ENCODE measurements at regions not wholly inside any gene's neighbourhood (a gene's known extent, or its start where the extent isn't known, plus 50 kb on each side); places are given as distances from the start of the nearest gene placed in this dataset.

DNA sequence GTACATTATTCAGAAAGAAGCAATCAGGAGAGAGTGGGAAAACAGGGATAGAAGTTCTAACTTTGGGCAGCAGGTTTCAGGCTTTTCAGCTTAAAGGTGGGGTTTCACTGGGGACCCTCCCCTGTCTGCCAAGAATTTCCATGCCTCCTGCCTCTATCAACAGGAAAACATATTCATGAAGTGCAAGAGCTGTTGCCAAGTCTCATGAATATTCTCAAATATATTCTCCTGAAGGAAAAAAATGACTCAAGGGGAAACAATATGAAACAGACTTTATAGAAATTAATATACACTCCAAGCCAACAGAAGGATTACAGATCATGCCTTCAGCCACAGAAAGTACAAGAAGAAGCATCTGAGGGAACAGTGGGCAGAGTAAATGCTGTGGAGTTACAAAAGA, 713.3 kb upstream of the ADAMTS5 start:
- no peak for TF ChIP-seq EZH2 (IDR thresholded peaks at IDR 0.05; ENCODE audit: borderline replicate concordance, low read depth, low read length, severe bottlenecking)
- TF ChIP-seq, protein P1, sequence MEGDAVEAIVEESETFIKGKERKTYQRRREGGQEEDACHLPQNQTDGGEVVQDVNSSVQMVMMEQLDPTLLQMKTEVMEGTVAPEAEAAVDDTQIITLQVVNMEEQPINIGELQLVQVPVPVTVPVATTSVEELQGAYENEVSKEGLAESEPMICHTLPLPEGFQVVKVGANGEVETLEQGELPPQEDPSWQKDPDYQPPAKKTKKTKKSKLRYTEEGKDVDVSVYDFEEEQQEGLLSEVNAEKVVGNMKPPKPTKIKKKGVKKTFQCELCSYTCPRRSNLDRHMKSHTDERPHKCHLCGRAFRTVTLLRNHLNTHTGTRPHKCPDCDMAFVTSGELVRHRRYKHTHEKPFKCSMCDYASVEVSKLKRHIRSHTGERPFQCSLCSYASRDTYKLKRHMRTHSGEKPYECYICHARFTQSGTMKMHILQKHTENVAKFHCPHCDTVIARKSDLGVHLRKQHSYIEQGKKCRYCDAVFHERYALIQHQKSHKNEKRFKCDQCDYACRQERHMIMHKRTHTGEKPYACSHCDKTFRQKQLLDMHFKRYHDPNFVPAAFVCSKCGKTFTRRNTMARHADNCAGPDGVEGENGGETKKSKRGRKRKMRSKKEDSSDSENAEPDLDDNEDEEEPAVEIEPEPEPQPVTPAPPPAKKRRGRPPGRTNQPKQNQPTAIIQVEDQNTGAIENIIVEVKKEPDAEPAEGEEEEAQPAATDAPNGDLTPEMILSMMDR (IDR thresholded peaks at IDR 0.05; ENCODE audit: borderline replicate concordance, extremely low read depth, low read length, poor library complexity, severe bottlenecking), result no peak
- Histone ChIP-seq H3K27ac (ENCODE audit: low read length) (no peak overlapping the region), H4K20me1 (ENCODE audit: insufficient read depth, low read length) (no peaks in the 10 kb centered on the region), H2AFZ (ENCODE audit: low read depth, low read length) (no peak overlapping the region), H3K36me3 (ENCODE audit: insufficient read depth, low read length) (no peaks in the 10 kb centered on the region), H3K4me2 (ENCODE audit: insufficient read depth, low read length) (no peak overlapping the region), H3K4me3 (ENCODE audit: low read depth in 1 of 2, low read length in 2 of 2) (no peak overlapping the region), H3K27me3 (ENCODE audit: insufficient read depth, low read length, poor library complexity) (no peaks in the 10 kb centered on the region), H3K9me3 (ENCODE audit: insufficient read depth, low read length, severe bottlenecking) (no peaks in the 10 kb centered on the region), H3K79me2 (ENCODE audit: insufficient read depth, low read length) (no peaks in the 10 kb centered on the region), H3K4me1 (ENCODE audit: insufficient read depth, low read length) (no peaks in the 10 kb centered on the region), H3K9ac (ENCODE audit: low read depth, low read length) (no peak overlapping the region)
- ATAC-seq (ENCODE audit: insufficient read depth, low read depth), result no peak
- DNase-seq, result no peak

DNA sequence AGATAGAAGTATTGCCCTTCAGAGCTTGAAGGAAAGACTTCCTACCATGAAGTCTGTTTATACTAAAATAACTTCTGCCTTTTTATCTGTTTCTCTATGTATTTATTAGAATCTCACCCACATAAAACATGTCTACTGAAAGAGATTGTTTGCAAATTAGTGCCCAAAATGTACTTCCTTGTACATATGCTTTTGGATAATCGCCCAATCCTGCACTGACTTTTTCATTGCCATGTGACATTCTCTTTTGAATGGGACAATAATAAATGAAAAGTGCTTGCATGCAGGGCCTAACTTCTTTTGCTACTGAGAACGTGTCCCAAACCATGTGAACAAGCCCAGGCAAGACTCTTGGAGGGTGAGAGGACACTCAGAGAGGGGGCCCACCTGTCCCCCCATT, 711.6 kb upstream of the ADAMTS5 start:
- Histone ChIP-seq H3K27ac (ENCODE audit: low read length) (no peak overlapping the region), H3K4me3 (ENCODE audit: low read depth in 1 of 2, low read length in 2 of 2) (no peak overlapping the region), H3K4me1 (ENCODE audit: insufficient read depth, low read length) (no peaks in the 10 kb centered on the region), H3K79me2 (ENCODE audit: insufficient read depth, low read length) (no peaks in the 10 kb centered on the region), H3K27me3 (ENCODE audit: insufficient read depth, low read length, poor library complexity) (no peaks in the 10 kb centered on the region), H3K36me3 (ENCODE audit: insufficient read depth, low read length) (no peaks in the 10 kb centered on the region), H3K9me3 (ENCODE audit: insufficient read depth, low read length, severe bottlenecking) (no peaks in the 10 kb centered on the region), H3K9ac (ENCODE audit: low read depth, low read length) (no peak overlapping the region), H3K4me2 (ENCODE audit: insufficient read depth, low read length) (no peak overlapping the region), H2AFZ (ENCODE audit: low read depth, low read length) (no peak overlapping the region), H4K20me1 (ENCODE audit: insufficient read depth, low read length) (no peaks in the 10 kb centered on the region)
- DNase-seq, result no peak
- TF ChIP-seq, protein P1 (IDR thresholded peaks at IDR 0.05; ENCODE audit: borderline replicate concordance, extremely low read depth, low read length, poor library complexity, severe bottlenecking), result no peak
- TF ChIP-seq EZH2 (IDR thresholded peaks at IDR 0.05; ENCODE audit: borderline replicate concordance, low read depth, low read length, severe bottlenecking), result no peak
- ATAC-seq (ENCODE audit: insufficient read depth, low read depth), result no peak

DNA sequence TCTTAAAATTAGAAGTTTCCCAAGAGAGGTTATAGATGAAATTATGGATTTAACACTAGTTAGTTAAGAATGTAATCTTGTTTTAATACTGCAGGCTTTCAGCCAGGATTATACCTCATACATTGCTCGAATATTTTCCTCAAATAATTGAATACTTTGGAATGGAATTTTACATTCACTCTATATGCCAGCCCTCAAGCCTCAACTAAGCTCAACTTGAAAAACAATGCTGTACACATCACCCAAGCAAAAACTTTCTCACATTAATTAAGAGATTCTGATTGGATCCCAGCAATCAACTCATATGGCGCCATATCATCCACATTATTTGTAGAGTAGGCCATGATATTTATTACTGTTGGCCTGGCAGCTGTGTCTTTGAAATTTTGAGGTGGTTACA, 710.7 kb upstream of the ADAMTS5 start:
- H2AFZ ChIP-seq (ENCODE audit: low read depth, low read length), result no peak overlapping the region
- DNase-seq (no peak), ATAC-seq (ENCODE audit: insufficient read depth, low read depth) (no peak)
- TF ChIP-seq EZH2 (IDR thresholded peaks at IDR 0.05; ENCODE audit: borderline replicate concordance, low read depth, low read length, severe bottlenecking), result no peak
- TF ChIP-seq, protein P1 (IDR thresholded peaks at IDR 0.05; ENCODE audit: borderline replicate concordance, extremely low read depth, low read length, poor library complexity, severe bottlenecking), result no peak
- no peak overlapping the region for H3K4me2 ChIP-seq (ENCODE audit: insufficient read depth, low read length)
- H3K9me3 ChIP-seq (ENCODE audit: insufficient read depth, low read length, severe bottlenecking), result no peaks in the 10 kb centered on the region
- no peaks in the 10 kb centered on the region for H3K27me3 ChIP-seq (ENCODE audit: insufficient read depth, low read length, poor library complexity)
- no peaks in the 10 kb centered on the region for H3K4me1 ChIP-seq (ENCODE audit: insufficient read depth, low read length)
- H3K36me3 ChIP-seq (ENCODE audit: insufficient read depth, low read length), result no peaks in the 10 kb centered on the region
- H4K20me1 ChIP-seq (ENCODE audit: insufficient read depth, low read length), result no peaks in the 10 kb centered on the region
- H3K79me2 ChIP-seq (ENCODE audit: insufficient read depth, low read length), result no peaks in the 10 kb centered on the region
- H3K9ac ChIP-seq (ENCODE audit: low read depth, low read length), result no peak overlapping the region
- H3K4me3 ChIP-seq (ENCODE audit: low read depth in 1 of 2, low read length in 2 of 2), result no peak overlapping the region
- no peak overlapping the region for H3K27ac ChIP-seq (ENCODE audit: low read length)

DNA sequence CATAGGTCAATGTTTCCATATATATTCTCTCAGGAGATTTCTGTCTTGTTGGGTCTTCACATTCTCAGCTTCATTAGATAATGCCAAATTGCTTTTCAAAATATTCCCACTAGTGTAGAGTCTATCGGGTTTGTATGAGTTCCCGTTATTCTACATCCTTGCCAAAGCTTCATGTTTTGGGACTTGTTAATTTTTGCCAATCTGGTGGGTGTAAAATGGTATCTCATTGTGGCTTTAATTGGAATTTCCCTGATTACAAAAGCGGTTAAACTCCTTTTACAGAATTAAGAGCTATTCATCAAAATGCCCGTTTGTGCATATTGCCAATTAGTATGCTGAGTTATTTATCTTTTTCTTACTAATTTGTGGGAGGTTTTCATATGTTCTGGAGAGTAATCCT, 708.4 kb upstream of the ADAMTS5 start:
- no peak overlapping the region for H2AFZ ChIP-seq (ENCODE audit: low read depth, low read length)
- no peak for ATAC-seq (ENCODE audit: insufficient read depth, low read depth)
- H4K20me1 ChIP-seq (ENCODE audit: insufficient read depth, low read length), result no peaks in the 10 kb centered on the region
- no peak overlapping the region for H3K27ac ChIP-seq (ENCODE audit: low read length)
- H3K79me2 ChIP-seq (ENCODE audit: insufficient read depth, low read length), result no peaks in the 10 kb centered on the region
- no peak overlapping the region for H3K4me2 ChIP-seq (ENCODE audit: insufficient read depth, low read length)
- no peak for TF ChIP-seq EZH2 (IDR thresholded peaks at IDR 0.05; ENCODE audit: borderline replicate concordance, low read depth, low read length, severe bottlenecking)
- H3K36me3 ChIP-seq (ENCODE audit: insufficient read depth, low read length), result no peaks in the 10 kb centered on the region
- no peak overlapping the region for H3K9ac ChIP-seq (ENCODE audit: low read depth, low read length)
- no peaks in the 10 kb centered on the region for H3K9me3 ChIP-seq (ENCODE audit: insufficient read depth, low read length, severe bottlenecking)
- no peak overlapping the region for H3K4me3 ChIP-seq (ENCODE audit: low read depth in 1 of 2, low read length in 2 of 2)
- no peaks in the 10 kb centered on the region for H3K27me3 ChIP-seq (ENCODE audit: insufficient read depth, low read length, poor library complexity)
- no peaks in the 10 kb centered on the region for H3K4me1 ChIP-seq (ENCODE audit: insufficient read depth, low read length)
- no peak for DNase-seq
